HepG2 (cell line): ENCODE measurements at regions not wholly inside any gene's neighbourhood (a gene's known extent, or its start where the extent isn't known, plus 50 kb on each side); places are given as distances from the start of the nearest gene placed in this dataset.

Source experiments
- ATAC-seq: fragments of 200-7000 bp; cut with Tn5 transposase; 3 replicates; pipeline ENCODE4 v1.9.1; 2020; ENCODE audit warnings: mild to moderate bottlenecking, moderate library complexity
- BruUV-seq: library from RNA; stranded (reverse); fragments of 400-500 nt; replicated peaks from 2 replicates; lab custom pipeline; 2021; lab: Mats Ljungman, UMichigan
- CTCF ChIA-PET: fragments of 300-600 bp; formaldehyde crosslinking; extraction: SDS; loops from one replicate; lab custom pipeline; 2021; ENCODE audit warnings: low total read pairs, inconsistent platforms, low intra/inter-chr PET ratio; lab: Yijun Ruan, JAX
- POLR2A ChIA-PET: fragments of 350-600 bp; sonication (Branson Sonifier 250); formaldehyde crosslinking; loops from one replicate; lab custom pipeline; 2020; ENCODE audit warnings: antibody characterized with exemption, inconsistent platforms; lab: Yijun Ruan, JAX
- DNase-seq: peaks from one replicate; pipeline ENCODE4 v3.0.0-alpha.2; 2015; ENCODE audit warnings: low spot score
- FAIRE-seq: peaks from 3 replicates; lab custom pipeline; 2011; peaks lifted over from hg19 to GRCh38; lab: Jason Lieb, UNC
- H2AFZ ChIP-seq: one replicate; pipeline ENCODE4 v1.6.1; 2011; ENCODE audit warnings: low read length, inconsistent platforms
- H3K27ac ChIP-seq: fragments of 300-600 bp; 3 replicates; pipeline ENCODE4 v1.8.0; 2011; ENCODE audit warnings: mixed run types, mild to moderate bottlenecking, mixed read lengths, low read length, inconsistent platforms; ENCODE audit not compliant: insufficient read depth; ENCODE audit errors: extremely low read length
- H3K27me3 ChIP-seq, 2 experiments: fragments of 200-600 bp in 1 of 2; 2 replicates in 1 of 2; 3 replicates in 1 of 2; pipeline versions ENCODE4 v1.6.0 to v1.8.0; 2011; ENCODE audit warnings: low read length in 2 of 2, mild to moderate bottlenecking in 2 of 2, moderate library complexity in 2 of 2, inconsistent platforms in 1 of 2; ENCODE audit not compliant: insufficient read depth in 2 of 2, control insufficient read depth in 1 of 2
- H3K36me3 ChIP-seq, 2 experiments: fragments of 200-600 bp in 1 of 2; replicated peaks in 1 of 2; 2 replicates in 1 of 2; 3 replicates in 1 of 2; pipeline versions ENCODE4 v1.5.1 to v1.8.0; 2011; ENCODE audit warnings: low read length in 2 of 2, inconsistent platforms in 1 of 2; ENCODE audit not compliant: insufficient read depth in 2 of 2, control insufficient read depth in 1 of 2
- H3K4me1 ChIP-seq: 2 replicates; pipeline ENCODE4 v1.5.1; 2012; ENCODE audit warnings: low read length, inconsistent platforms; ENCODE audit not compliant: insufficient read depth
- H3K4me2 ChIP-seq: 2 replicates; pipeline ENCODE4 v1.6.0; 2011; ENCODE audit warnings: low read depth, low read length, inconsistent platforms
- H3K4me3 ChIP-seq, 3 experiments: fragments of 200-600 bp in 1 of 3; sonication (generic), shearing (Covaris generic) in 1 of 3; replicated peaks in 1 of 3; 2 replicates each; pipeline ENCODE4 v1.5.1; 2011 to 2016; ENCODE audit warnings: low read length in 3 of 3, inconsistent platforms in 2 of 3, low read depth in 2 of 3, mild to moderate bottlenecking in 2 of 3, control low read depth in 1 of 3, mixed read lengths in 1 of 3; ENCODE audit not compliant: insufficient read depth in 1 of 3
- H3K79me2 ChIP-seq: one replicate; pipeline ENCODE4 v1.6.1; 2011; ENCODE audit warnings: low read length, inconsistent platforms; ENCODE audit not compliant: insufficient read depth
- H3K9ac ChIP-seq: 2 replicates; pipeline ENCODE4 v1.6.0; 2011; ENCODE audit warnings: mild to moderate bottlenecking, low read depth, low read length, inconsistent platforms; ENCODE audit not compliant: insufficient read depth
- H3K9me3 ChIP-seq: 2 replicates; pipeline ENCODE4 v1.5.1; 2012; ENCODE audit warnings: mild to moderate bottlenecking, low read length
- H4K20me1 ChIP-seq: 2 replicates; pipeline ENCODE4 v1.6.0; 2011; ENCODE audit warnings: inconsistent platforms, mild to moderate bottlenecking, low read length, moderate library complexity; ENCODE audit not compliant: insufficient read depth
- ARHGAP35 ChIP-seq: sonication (generic); formaldehyde crosslinking; IDR thresholded peaks from 2 replicates; pipeline ENCODE4 v1.9.0; 2022; ENCODE audit warnings: mild to moderate bottlenecking, inconsistent platforms, moderate library complexity, missing genetic modification reagents, borderline replicate concordance
- EHMT2 ChIP-seq: fragments of 200-600 bp; sonication (generic); IDR thresholded peaks from 2 replicates; pipeline ENCODE4 v1.7.0; 2017; ENCODE audit warnings: antibody characterized with exemption, low read depth, low read length, borderline replicate concordance
- SATB2 ChIP-seq: sonication (generic); formaldehyde crosslinking; IDR thresholded peaks from 2 replicates; pipeline ENCODE4 v1.5.0; 2020; ENCODE audit warnings: missing genetic modification reagents
- SMARCE1 ChIP-seq: fragments of 450-650 bp; IDR thresholded peaks from 2 replicates; pipeline ENCODE4 v1.6.1; 2017; ENCODE audit warnings: borderline replicate concordance
- STAT5B ChIP-seq: sonication (generic); formaldehyde crosslinking; IDR thresholded peaks from 2 replicates; pipeline ENCODE4 v1.4.0; 2020; ENCODE audit warnings: missing genetic modification reagents
- TCF12 ChIP-seq, 2 experiments: fragments of 450-650 bp in 1 of 2; sonication (generic) in 1 of 2; formaldehyde crosslinking in 1 of 2; IDR thresholded peaks; 2 replicates each; pipeline versions ENCODE4 v1.6.1 to v1.8.0; 2017 to 2022; ENCODE audit warnings: antibody characterized with exemption in 1 of 2, mild to moderate bottlenecking in 1 of 2, missing genetic modification reagents in 1 of 2, moderate library complexity in 1 of 2
- TEAD2 ChIP-seq: sonication (generic); formaldehyde crosslinking; IDR thresholded peaks from 2 replicates; pipeline ENCODE4 v1.9.0; 2021; ENCODE audit warnings: missing genetic modification reagents
- XBP1 ChIP-seq: sonication (generic); formaldehyde crosslinking; IDR thresholded peaks from 2 replicates; pipeline ENCODE4 v1.5.0; 2020; ENCODE audit warnings: missing genetic modification reagents
- ZBTB43 ChIP-seq: sonication (generic); formaldehyde crosslinking; conservative IDR thresholded peaks from 2 replicates; pipeline ENCODE4 v1.4.0; 2020; ENCODE audit warnings: missing genetic modification reagents
- ZNF138 ChIP-seq: sonication (generic); formaldehyde crosslinking; IDR thresholded peaks from 2 replicates; pipeline ENCODE4 v1.5.0; 2020; ENCODE audit warnings: mild to moderate bottlenecking, low read depth, missing genetic modification reagents
- ZNF281 ChIP-seq: sonication (generic); formaldehyde crosslinking; IDR thresholded peaks from 2 replicates; pipeline ENCODE4 v1.4.0; 2020; ENCODE audit warnings: missing genetic modification reagents, borderline replicate concordance
- ZNF296 ChIP-seq: sonication (generic); formaldehyde crosslinking; conservative IDR thresholded peaks from 2 replicates; pipeline ENCODE4 v1.5.0; 2020; ENCODE audit warnings: mild to moderate bottlenecking, missing genetic modification reagents
- ZNF552 ChIP-seq: sonication (generic); formaldehyde crosslinking; IDR thresholded peaks from 2 replicates; pipeline ENCODE4 v1.9.0; 2022; ENCODE audit warnings: missing genetic modification reagents, mild to moderate bottlenecking, borderline replicate concordance
- ZNF562 ChIP-seq: sonication (generic); formaldehyde crosslinking; IDR thresholded peaks from 2 replicates; pipeline ENCODE4 v1.8.0; 2022; ENCODE audit warnings: missing genetic modification reagents, borderline replicate concordance
- ZNF766 ChIP-seq: sonication (generic); formaldehyde crosslinking; IDR thresholded peaks from 2 replicates; pipeline ENCODE4 v1.5.0; 2020; ENCODE audit warnings: missing genetic modification reagents, borderline replicate concordance
- WGBS: methylation state at CpG from one replicate; pipeline ENCODE4 v1.1.6; 2017; ENCODE audit warnings: low lambda C conversion rate; 5-methylcytosine and 5-hydroxymethylcytosine counted together
- in situ Hi-C: cut with HindIII; loops from 2 replicates; pipeline ENCODE4 v1.10.0; 2017; ENCODE audit warnings: low pct_unique_long_range_greater_than_20kb; ENCODE audit not compliant: extremely low pct_ligation_motif_present
- intact Hi-C: fragments of 100-400 bp; cut with micrococcal nuclease; formaldehyde crosslinking; loops from one replicate; pipeline ENCODE4 v1.10.0; 2022; ENCODE audit not compliant: unreplicated experiment

- Histone ChIP-seq H4K20me1 (no peaks in the 10 kb centered on the region), H3K4me3 (no peak overlapping the region), H3K4me1 (no peaks in the 10 kb centered on the region), H2AFZ (no peak overlapping the region), H3K4me2 (no peak overlapping the region), H3K27ac (no peak overlapping the region), H3K79me2 (no peaks in the 10 kb centered on the region), H3K36me3 (no peaks in the 10 kb centered on the region), H3K9me3 (no peaks in the 10 kb centered on the region), H3K9ac (no peak overlapping the region), H3K27me3 (no peaks in the 10 kb centered on the region; a peak in 1 of 5 replicates)
- FAIRE-seq = no peak
- POLR2A ChIA-PET = no interaction called here
- DNase-seq = no peak
- WGBS = 49% methylated on average over 6 of the region's 6 CpGs
- in situ Hi-C loops = no loop called here
- BruUV-seq = no TSS peak
- no peak for ATAC-seq
- CTCF ChIA-PET = no interaction called here
- intact Hi-C loops = no loop called here
- TF ChIP-seq ARHGAP35 (CRISPR knock-in tag) (no peak), ZNF766 (CRISPR knock-in tag) (no peak), TCF12 (IDR thresholded peaks at IDR 0.05) (no peak), TCF12 (CRISPR knock-in tag; IDR thresholded peaks at IDR 0.05) (no peak), STAT5B (CRISPR knock-in tag) (no peak)
- TF ChIP-seq, all 625 proteins: peak for 0
Measured at GRCh38 chr5:67520161-67520908, 323.7 kb upstream of the CD180 start.

GRCh38 chr5:67518227-67518626 is 321.6 kb upstream of the CD180 start:
- ATAC-seq (no peak), DNase-seq (no peak), FAIRE-seq (no peak)
- no peak overlapping the region for H3K9ac ChIP-seq
- H3K27ac ChIP-seq = no peak overlapping the region
- ChIA-PET CTCF (no interaction called here), POLR2A (no interaction called here)
- WGBS = 2% methylated on average over 2 of the region's 2 CpGs
- no peaks in the 10 kb centered on the region for H3K36me3 ChIP-seq
- H3K4me2 ChIP-seq = no peak overlapping the region
- H4K20me1 ChIP-seq = no peaks in the 10 kb centered on the region
- H3K79me2 ChIP-seq = no peaks in the 10 kb centered on the region
- no TSS peak for BruUV-seq
- H2AFZ ChIP-seq = no peak overlapping the region
- no peaks in the 10 kb centered on the region for H3K4me1 ChIP-seq
- in situ Hi-C loops (no loop called here), intact Hi-C loops (loop anchor here (10.0 kb wide), 1 partner anchor 337 kb away; no protein-coding TSS in a partner anchor)
- no peaks in the 10 kb centered on the region for H3K9me3 ChIP-seq
- no peak overlapping the region for H3K4me3 ChIP-seq
- no peaks in the 10 kb centered on the region; a peak in 1 of 5 replicates for H3K27me3 ChIP-seq
- TF ChIP-seq TEAD2 (no peak), ZNF552 (CRISPR knock-in tag) (no peak), ZNF296 (CRISPR knock-in tag) (no peak), ZNF281 (CRISPR knock-in tag) (no peak), ZBTB43 (no peak), SATB2 (CRISPR knock-in tag) (no peak), ZNF138 (CRISPR knock-in tag) (no peak), SMARCE1 (no peak), XBP1 (CRISPR knock-in tag) (no peak), EHMT2 (no peak), ZNF562 (no peak)
